ENCODE measurements at regions not wholly inside any gene's neighbourhood (a gene's known extent, or its start where the extent isn't known, plus 50 kb on each side); places are given as distances from the start of the nearest gene placed in this dataset.

GRCh38 chr15:29361560-29361959, 91.9 kb upstream of the NSMCE3 start:
- Mint-ChIP-seq H3K36me3 (no peaks in the 10 kb centered on the region), H3K4me1 (no peaks in the 10 kb centered on the region), H3K4me3 (no peak overlapping the region), H3K27ac (no peak overlapping the region), H3K27me3 (ENCODE audit: low read depth) (peaks cover 32% of the 10 kb centered on the region), H3K9me3 (no peaks in the 10 kb centered on the region)
- no peak for DNase-seq (ENCODE audit: low spot score in 2 of 2, unreplicated experiment in 2 of 2)
- no peak for TF ChIP-seq CTCF (IDR thresholded peaks at IDR 0.05; ENCODE audit: unreplicated experiment)

GRCh38 chr15:29360152-29360551, 90.5 kb upstream of the NSMCE3 start:
- Mint-ChIP-seq H3K9me3 (no peaks in the 10 kb centered on the region), H3K4me1 (no peaks in the 10 kb centered on the region), H3K27ac (no peak overlapping the region), H3K36me3 (no peaks in the 10 kb centered on the region), H3K27me3 (ENCODE audit: low read depth) (peaks cover 36% of the 10 kb centered on the region), H3K4me3 (no peak overlapping the region)
- no peak for DNase-seq (ENCODE audit: low spot score in 2 of 2, unreplicated experiment in 2 of 2)
- no peak for TF ChIP-seq CTCF (IDR thresholded peaks at IDR 0.05; ENCODE audit: unreplicated experiment)

GRCh38 chr15:29356786-29357185, 87.2 kb upstream of the NSMCE3 start:
- peaks cover 5% of the 10 kb centered on the region for H3K4me1 Mint-ChIP-seq
- peaks cover 57% of the 10 kb centered on the region for H3K27me3 Mint-ChIP-seq (ENCODE audit: low read depth)
- H3K9me3 Mint-ChIP-seq, result no peaks in the 10 kb centered on the region
- no peaks in the 10 kb centered on the region for H3K36me3 Mint-ChIP-seq
- TF ChIP-seq CTCF (IDR thresholded peaks at IDR 0.05; ENCODE audit: unreplicated experiment), result no peak
- DNase-seq (ENCODE audit: low spot score in 2 of 2, unreplicated experiment in 2 of 2), result no peak
- no peak overlapping the region for H3K27ac Mint-ChIP-seq
- no peak overlapping the region for H3K4me3 Mint-ChIP-seq

GRCh38 chr15:29355477-29355876, 85.9 kb upstream of the NSMCE3 start:
- Mint-ChIP-seq H3K36me3 (no peaks in the 10 kb centered on the region), H3K4me1 (peaks cover 5% of the 10 kb centered on the region), H3K27ac (no peak overlapping the region), H3K9me3 (no peaks in the 10 kb centered on the region), H3K27me3 (ENCODE audit: low read depth) (peaks cover 48% of the 10 kb centered on the region), H3K4me3 (no peak overlapping the region)
- no peak for DNase-seq (ENCODE audit: low spot score in 2 of 2, unreplicated experiment in 2 of 2)
- TF ChIP-seq CTCF (IDR thresholded peaks at IDR 0.05; ENCODE audit: unreplicated experiment), result no peak

GRCh38 chr15:29352402-29352801, 82.8 kb upstream of the NSMCE3 start:
- Mint-ChIP-seq H3K4me3 (no peak overlapping the region), H3K27ac (no peak overlapping the region), H3K36me3 (no peaks in the 10 kb centered on the region), H3K4me1 (peaks cover 11% of the 10 kb centered on the region), H3K9me3 (no peaks in the 10 kb centered on the region), H3K27me3 (ENCODE audit: low read depth) (peaks cover 54% of the 10 kb centered on the region)
- no peak for DNase-seq (ENCODE audit: low spot score in 2 of 2, unreplicated experiment in 2 of 2)
- TF ChIP-seq CTCF (IDR thresholded peaks at IDR 0.05; ENCODE audit: unreplicated experiment), result no peak

- Mint-ChIP-seq H3K4me3 (no peak overlapping the region), H3K4me1 (peaks cover 15% of the 10 kb centered on the region), H3K9me3 (no peaks in the 10 kb centered on the region), H3K27ac (no peak overlapping the region), H3K27me3 (ENCODE audit: low read depth) (peaks cover 49% of the 10 kb centered on the region), H3K36me3 (no peaks in the 10 kb centered on the region)
- DNase-seq (ENCODE audit: low spot score in 2 of 2, unreplicated experiment in 2 of 2), result no peak
- TF ChIP-seq CTCF (IDR thresholded peaks at IDR 0.05; ENCODE audit: unreplicated experiment), result no peak
Observed at GRCh38 chr15:29349196-29349595, 79.6 kb upstream of the NSMCE3 start.
